Prostate gland (tissue), 2 donors: ENCODE measurements at regions not wholly inside any gene's neighbourhood (a gene's known extent, or its start where the extent isn't known, plus 50 kb on each side); places are given as distances from the start of the nearest gene placed in this dataset.

Source experiments
- POLR2A ChIP-seq: fragments of 450-650 bp; IDR thresholded peaks from one replicate; pipeline ENCODE4 v1.6.1; 2016; ENCODE audit warnings: antibody characterized with exemption, mild to moderate bottlenecking
- POLR2AphosphoS5 ChIP-seq: sonication (generic); formaldehyde crosslinking; IDR thresholded peaks from one replicate; pipeline ENCODE4 v1.6.1; 2017; ENCODE audit warnings: antibody characterized with exemption
- TF ChIP-seq, protein P1 (sequence below), 4 experiments: fragments of 200-600 bp in 2 of 4; fragments of 450-650 bp in 2 of 4; sonication (generic) in 2 of 4; IDR thresholded peaks; 1 replicate in 3 of 4; 2 replicates in 1 of 4; pipeline ENCODE4 v1.5.1; 2016 to 2019; ENCODE audit warnings: antibody characterized with exemption in 4 of 4, mild to moderate bottlenecking in 2 of 4, moderate library complexity in 2 of 4

DNA sequence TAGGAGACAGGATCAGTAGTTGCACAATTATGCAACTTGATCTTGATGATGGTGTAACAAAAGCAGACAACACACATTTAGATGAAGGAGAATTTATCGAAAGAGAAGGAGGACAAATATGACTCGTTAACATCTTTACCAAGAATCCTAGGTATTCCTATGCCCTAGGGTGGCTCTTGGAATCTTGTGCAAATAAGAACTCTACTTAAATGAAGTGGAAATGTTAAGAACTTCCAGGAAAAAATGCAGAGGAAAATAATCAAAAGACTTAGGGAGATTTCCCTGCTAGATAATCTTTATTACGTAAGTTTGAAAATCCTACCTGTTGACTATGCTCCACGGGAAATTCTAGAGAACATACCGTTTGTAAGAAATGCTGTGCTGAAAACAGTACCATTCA is 485.4 kb downstream of the POM121L12 start:
- TF ChIP-seq, protein P1, sequence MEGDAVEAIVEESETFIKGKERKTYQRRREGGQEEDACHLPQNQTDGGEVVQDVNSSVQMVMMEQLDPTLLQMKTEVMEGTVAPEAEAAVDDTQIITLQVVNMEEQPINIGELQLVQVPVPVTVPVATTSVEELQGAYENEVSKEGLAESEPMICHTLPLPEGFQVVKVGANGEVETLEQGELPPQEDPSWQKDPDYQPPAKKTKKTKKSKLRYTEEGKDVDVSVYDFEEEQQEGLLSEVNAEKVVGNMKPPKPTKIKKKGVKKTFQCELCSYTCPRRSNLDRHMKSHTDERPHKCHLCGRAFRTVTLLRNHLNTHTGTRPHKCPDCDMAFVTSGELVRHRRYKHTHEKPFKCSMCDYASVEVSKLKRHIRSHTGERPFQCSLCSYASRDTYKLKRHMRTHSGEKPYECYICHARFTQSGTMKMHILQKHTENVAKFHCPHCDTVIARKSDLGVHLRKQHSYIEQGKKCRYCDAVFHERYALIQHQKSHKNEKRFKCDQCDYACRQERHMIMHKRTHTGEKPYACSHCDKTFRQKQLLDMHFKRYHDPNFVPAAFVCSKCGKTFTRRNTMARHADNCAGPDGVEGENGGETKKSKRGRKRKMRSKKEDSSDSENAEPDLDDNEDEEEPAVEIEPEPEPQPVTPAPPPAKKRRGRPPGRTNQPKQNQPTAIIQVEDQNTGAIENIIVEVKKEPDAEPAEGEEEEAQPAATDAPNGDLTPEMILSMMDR (IDR thresholded peaks at IDR 0.05) = no peak
- TF ChIP-seq POLR2A (no peak), POLR2AphosphoS5 (no peak)
